Body of pancreas (tissue), 4 donors: ENCODE measurements at regions not wholly inside any gene's neighbourhood (a gene's known extent, or its start where the extent isn't known, plus 50 kb on each side); places are given as distances from the start of the nearest gene placed in this dataset.

Experiments used
- POLR2A ChIP-seq, 3 donors: fragments of 450-650 bp; IDR thresholded peaks; one replicate each; pipeline ENCODE4 v1.6.1; 2016; ENCODE audit warnings: antibody characterized with exemption in 3 of 3, mild to moderate bottlenecking in 2 of 3
- TF ChIP-seq, protein P1 (sequence below), 7 experiments: fragments of 450-650 bp in 4 of 7; fragments of 200-600 bp in 3 of 7; sonication (generic) in 3 of 7; IDR thresholded peaks; one replicate each; pipeline ENCODE4 v1.5.1; 2016 to 2019; ENCODE audit warnings: antibody characterized with exemption in 7 of 7

DNA sequence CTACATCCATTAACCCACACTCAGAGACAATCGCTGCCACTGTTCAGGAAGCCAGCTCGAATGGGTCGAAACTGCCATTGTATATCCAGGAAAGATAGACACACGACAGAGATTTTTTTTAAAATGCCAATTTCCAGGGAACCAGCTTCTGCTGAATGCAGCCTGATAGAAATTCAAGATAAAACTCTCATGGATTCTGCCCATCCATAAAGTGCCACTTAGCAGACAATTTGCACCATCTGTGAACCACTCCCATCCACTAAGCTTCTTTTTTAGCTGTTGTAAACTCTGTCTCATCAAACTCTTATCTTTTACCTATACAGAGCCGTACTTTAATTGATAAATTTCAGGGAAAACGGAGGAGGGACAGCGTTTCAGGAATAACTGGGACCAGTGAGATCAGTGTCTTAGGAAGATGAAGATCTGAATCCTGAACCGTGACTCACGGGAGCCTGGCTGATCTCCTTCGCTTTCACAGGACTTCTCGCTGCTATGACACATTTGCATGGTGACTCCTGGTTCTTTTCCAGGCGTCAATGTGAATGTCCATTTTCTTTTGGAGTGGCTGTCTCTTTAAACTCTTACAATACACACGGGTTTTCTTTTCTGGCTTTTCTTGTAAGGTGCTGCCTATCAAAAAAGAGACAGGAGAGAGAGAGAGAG lies 103.4 kb downstream of the FAM204A start:
- TF ChIP-seq, protein P1, sequence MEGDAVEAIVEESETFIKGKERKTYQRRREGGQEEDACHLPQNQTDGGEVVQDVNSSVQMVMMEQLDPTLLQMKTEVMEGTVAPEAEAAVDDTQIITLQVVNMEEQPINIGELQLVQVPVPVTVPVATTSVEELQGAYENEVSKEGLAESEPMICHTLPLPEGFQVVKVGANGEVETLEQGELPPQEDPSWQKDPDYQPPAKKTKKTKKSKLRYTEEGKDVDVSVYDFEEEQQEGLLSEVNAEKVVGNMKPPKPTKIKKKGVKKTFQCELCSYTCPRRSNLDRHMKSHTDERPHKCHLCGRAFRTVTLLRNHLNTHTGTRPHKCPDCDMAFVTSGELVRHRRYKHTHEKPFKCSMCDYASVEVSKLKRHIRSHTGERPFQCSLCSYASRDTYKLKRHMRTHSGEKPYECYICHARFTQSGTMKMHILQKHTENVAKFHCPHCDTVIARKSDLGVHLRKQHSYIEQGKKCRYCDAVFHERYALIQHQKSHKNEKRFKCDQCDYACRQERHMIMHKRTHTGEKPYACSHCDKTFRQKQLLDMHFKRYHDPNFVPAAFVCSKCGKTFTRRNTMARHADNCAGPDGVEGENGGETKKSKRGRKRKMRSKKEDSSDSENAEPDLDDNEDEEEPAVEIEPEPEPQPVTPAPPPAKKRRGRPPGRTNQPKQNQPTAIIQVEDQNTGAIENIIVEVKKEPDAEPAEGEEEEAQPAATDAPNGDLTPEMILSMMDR (IDR thresholded peaks at IDR 0.05), result no peak
- no peak for TF ChIP-seq POLR2A (IDR thresholded peaks at IDR 0.05)
